Endothelial cell of umbilical vein (primary cell): ENCODE measurements at regions not wholly inside any gene's neighbourhood (a gene's known extent, or its start where the extent isn't known, plus 50 kb on each side); places are given as distances from the start of the nearest gene placed in this dataset.

Source experiments
- BruUV-seq: library from RNA; stranded (reverse); fragments of 400-500 nt; replicated peaks from 2 replicates; lab custom pipeline; 2021; lab: Mats Ljungman, UMichigan
- CTCF ChIA-PET: fragments of 300-600, 350-600 bp; sonication (Branson Sonifier 250); formaldehyde crosslinking; loops from one replicate; lab custom pipeline; 2021; ENCODE audit warnings: antibody characterized with exemption, inconsistent platforms; lab: Charles Lee
- POLR2A ChIA-PET: fragments of 300-600, 350-600 bp; sonication (Branson Sonifier 250); formaldehyde crosslinking; loops from one replicate; lab custom pipeline; 2021; ENCODE audit warnings: antibody characterized with exemption, inconsistent platforms; lab: Charles Lee
- DNase-seq: peaks from one replicate; pipeline ENCODE4 v3.0.0-alpha.2; 2011; ENCODE audit warnings: low read depth, low spot score
- FAIRE-seq: peaks from 2 replicates; lab custom pipeline; 2011; peaks lifted over from hg19 to GRCh38; lab: Jason Lieb, UNC
- H2AFZ ChIP-seq: 2 replicates; pipeline ENCODE4 v1.6.0; 2012; ENCODE audit warnings: low read depth, low read length, control low read depth, inconsistent platforms
- H3K27ac ChIP-seq: 2 replicates; pipeline ENCODE4 v1.5.1; 2011; ENCODE audit warnings: low read depth, mild to moderate bottlenecking, control low read depth, low read length, moderate library complexity; ENCODE audit not compliant: insufficient read depth
- H3K27me3 ChIP-seq, 2 experiments: 2 replicates each; pipeline versions ENCODE4 v1.6.0 to v1.6.1; 2011; ENCODE audit warnings: low read length in 2 of 2, mixed read lengths in 1 of 2; ENCODE audit not compliant: control insufficient read depth in 2 of 2, insufficient read depth in 2 of 2
- H3K36me3 ChIP-seq, 2 experiments: 2 replicates in 1 of 2; 3 replicates in 1 of 2; pipeline ENCODE4 v1.5.1; 2011; ENCODE audit warnings: low read length in 2 of 2, mild to moderate bottlenecking in 1 of 2, moderate library complexity in 1 of 2; ENCODE audit not compliant: control insufficient read depth in 2 of 2, insufficient read depth in 2 of 2; ENCODE audit errors: extremely low read depth in 1 of 2
- H3K4me1 ChIP-seq: 3 replicates; pipeline ENCODE4 v1.5.1; 2011; ENCODE audit warnings: mild to moderate bottlenecking, low read length; ENCODE audit not compliant: control insufficient read depth, insufficient read depth; ENCODE audit errors: extremely low read depth
- H3K4me2 ChIP-seq: 2 replicates; pipeline ENCODE4 v1.6.1; 2011; ENCODE audit warnings: low read length, control low read depth, mixed read lengths; ENCODE audit not compliant: insufficient read depth
- H3K4me3 ChIP-seq, 3 experiments: fragments of 200-600 bp in 1 of 3; sonication (generic), shearing (Covaris generic) in 1 of 3; replicated peaks in 1 of 3; 2 replicates each; pipeline ENCODE4 v1.5.1; 2011 to 2016; ENCODE audit warnings: control low read depth in 3 of 3, low read length in 3 of 3, mild to moderate bottlenecking in 2 of 3, inconsistent platforms in 1 of 3, low read depth in 1 of 3, moderate library complexity in 1 of 3; ENCODE audit not compliant: insufficient read depth in 1 of 3
- H3K79me2 ChIP-seq: 2 replicates; pipeline ENCODE4 v1.6.0; 2012; ENCODE audit warnings: low read length, inconsistent platforms; ENCODE audit not compliant: control insufficient read depth, insufficient read depth
- H3K9ac ChIP-seq: replicated peaks from 2 replicates; pipeline ENCODE3; 2011; ENCODE audit warnings: low read length, control low read depth; ENCODE audit not compliant: insufficient read depth; ENCODE audit errors: extremely low read depth
- H3K9me1 ChIP-seq: replicated peaks from 3 replicates; pipeline ENCODE4 v1.6.0; 2011; ENCODE audit warnings: mild to moderate bottlenecking, low read length; ENCODE audit not compliant: control insufficient read depth, insufficient read depth; ENCODE audit errors: extremely low read depth
- H3K9me3 ChIP-seq: replicated peaks from 2 replicates; pipeline ENCODE4 v1.5.1; 2012; ENCODE audit warnings: low read length, inconsistent platforms; ENCODE audit not compliant: control insufficient read depth, insufficient read depth
- H4K20me1 ChIP-seq: replicated peaks from 2 replicates; pipeline ENCODE3; 2011; ENCODE audit warnings: mild to moderate bottlenecking, low read length; ENCODE audit not compliant: control insufficient read depth, insufficient read depth; ENCODE audit errors: extremely low read depth
- EZH2 ChIP-seq: IDR thresholded peaks from 2 replicates; pipeline ENCODE4 v1.6.1; 2012; ENCODE audit warnings: borderline replicate concordance, low read depth, mild to moderate bottlenecking, moderate library complexity, low read length, inconsistent platforms; ENCODE audit not compliant: severe bottlenecking
- FOS ChIP-seq: IDR thresholded peaks from 2 replicates; pipeline ENCODE4 v1.6.1; 2011; ENCODE audit warnings: mild to moderate bottlenecking, low read length, moderate library complexity, borderline replicate concordance; ENCODE audit not compliant: insufficient read depth
- GATA2 ChIP-seq: IDR thresholded peaks from 2 replicates; pipeline ENCODE4 v1.7.0; 2011; ENCODE audit warnings: low read depth, mild to moderate bottlenecking, moderate library complexity, mixed read lengths, low read length; ENCODE audit not compliant: insufficient read length, insufficient read depth
- JUN ChIP-seq: IDR thresholded peaks from 2 replicates; pipeline ENCODE4 v1.6.1; 2011; ENCODE audit warnings: borderline replicate concordance, low read depth; ENCODE audit not compliant: insufficient read length, insufficient read depth
- POLR2AphosphoS5 ChIP-seq: IDR thresholded peaks from 2 replicates; pipeline ENCODE4 v1.6.1; 2012; ENCODE audit warnings: low read depth, mild to moderate bottlenecking, control low read depth, low read length, moderate library complexity; ENCODE audit not compliant: insufficient read depth
- dilution Hi-C: fragments of 300-500 bp; cut with MboI; formaldehyde crosslinking; loops from one replicate; pipeline ENCODE4 v1.15.0; 2019; ENCODE audit warnings: low sequenced_read_pairs; ENCODE audit not compliant: extremely low pct_ligation_motif_present
- intact Hi-C: fragments of 100-400 bp; cut with micrococcal nuclease; formaldehyde crosslinking; loops from one replicate; pipeline ENCODE4 v1.10.0; 2022
- TF ChIP-seq, protein P1 (sequence below): IDR thresholded peaks from 2 replicates; pipeline ENCODE4 v1.6.1; 2011; ENCODE audit not compliant: insufficient read depth, insufficient read length
- TF ChIP-seq, protein P2 (sequence below), 2 donors: IDR thresholded peaks; 1 replicate in 1 of 2; 2 replicates in 1 of 2; pipeline ENCODE4 v1.5.1; 2011; ENCODE audit warnings: low read length in 2 of 2, mild to moderate bottlenecking in 2 of 2, moderate library complexity in 2 of 2, control low read depth in 1 of 2, inconsistent platforms in 1 of 2, low read depth in 1 of 2; ENCODE audit not compliant: insufficient read depth in 1 of 2; ENCODE audit errors: extremely low read depth in 1 of 2

DNA sequence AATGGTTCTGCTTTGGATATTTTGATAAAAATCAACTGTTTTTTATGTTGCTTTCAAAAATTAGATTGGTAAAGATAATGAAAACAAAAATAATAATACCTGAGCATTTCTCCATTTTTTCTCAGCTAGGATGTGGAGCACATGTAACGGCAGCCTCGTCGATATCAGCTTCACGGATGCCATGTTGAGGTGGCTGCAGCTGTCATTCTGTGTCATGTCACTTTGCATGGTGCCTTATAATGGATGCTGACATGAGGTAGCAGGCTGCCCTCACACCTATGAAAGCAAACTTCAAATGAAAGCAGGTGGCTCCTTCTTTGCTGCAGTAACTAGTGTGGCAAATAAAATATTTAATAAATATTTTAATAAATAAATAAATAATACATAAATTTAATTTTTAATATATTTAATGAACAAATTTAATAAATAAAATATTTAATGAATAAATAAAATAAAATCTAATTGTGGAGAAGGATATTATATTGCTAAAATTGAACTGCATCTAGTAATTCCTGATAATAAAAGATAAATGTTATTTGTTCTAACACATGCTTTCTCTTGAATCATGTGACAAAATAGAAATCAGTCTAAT, 955.7 kb upstream of the SLC10A2 start:
- no peaks in the 10 kb centered on the region for H3K36me3 ChIP-seq
- H3K9me3 ChIP-seq = no peaks in the 10 kb centered on the region
- H3K27me3 ChIP-seq = no peaks in the 10 kb centered on the region
- DNase-seq (no peak), FAIRE-seq (no peak)
- no peak overlapping the region for H2AFZ ChIP-seq
- BruUV-seq = no TSS peak
- ChIA-PET POLR2A (no interaction called here), CTCF (no interaction called here)
- no peak overlapping the region for H3K9ac ChIP-seq
- TF ChIP-seq POLR2AphosphoS5 (no peak), GATA2 (no peak), FOS (no peak), JUN (no peak), EZH2 (no peak)
- TF ChIP-seq, protein P1, sequence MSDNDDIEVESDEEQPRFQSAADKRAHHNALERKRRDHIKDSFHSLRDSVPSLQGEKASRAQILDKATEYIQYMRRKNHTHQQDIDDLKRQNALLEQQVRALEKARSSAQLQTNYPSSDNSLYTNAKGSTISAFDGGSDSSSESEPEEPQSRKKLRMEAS = no peak
- TF ChIP-seq, protein P2, sequence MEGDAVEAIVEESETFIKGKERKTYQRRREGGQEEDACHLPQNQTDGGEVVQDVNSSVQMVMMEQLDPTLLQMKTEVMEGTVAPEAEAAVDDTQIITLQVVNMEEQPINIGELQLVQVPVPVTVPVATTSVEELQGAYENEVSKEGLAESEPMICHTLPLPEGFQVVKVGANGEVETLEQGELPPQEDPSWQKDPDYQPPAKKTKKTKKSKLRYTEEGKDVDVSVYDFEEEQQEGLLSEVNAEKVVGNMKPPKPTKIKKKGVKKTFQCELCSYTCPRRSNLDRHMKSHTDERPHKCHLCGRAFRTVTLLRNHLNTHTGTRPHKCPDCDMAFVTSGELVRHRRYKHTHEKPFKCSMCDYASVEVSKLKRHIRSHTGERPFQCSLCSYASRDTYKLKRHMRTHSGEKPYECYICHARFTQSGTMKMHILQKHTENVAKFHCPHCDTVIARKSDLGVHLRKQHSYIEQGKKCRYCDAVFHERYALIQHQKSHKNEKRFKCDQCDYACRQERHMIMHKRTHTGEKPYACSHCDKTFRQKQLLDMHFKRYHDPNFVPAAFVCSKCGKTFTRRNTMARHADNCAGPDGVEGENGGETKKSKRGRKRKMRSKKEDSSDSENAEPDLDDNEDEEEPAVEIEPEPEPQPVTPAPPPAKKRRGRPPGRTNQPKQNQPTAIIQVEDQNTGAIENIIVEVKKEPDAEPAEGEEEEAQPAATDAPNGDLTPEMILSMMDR (IDR thresholded peaks at IDR 0.05; ENCODE audit: extremely low read depth in 1 of 2, insufficient read depth in 1 of 2, low read depth in 1 of 2, low read length in 2 of 2) = no peak
- H3K79me2 ChIP-seq = no peaks in the 10 kb centered on the region
- intact Hi-C loops (no loop called here), dilution Hi-C loops (no loop called here)
- no peak overlapping the region for H3K4me2 ChIP-seq
- H3K4me1 ChIP-seq = peaks cover 14% of the 10 kb centered on the region
- H3K4me3 ChIP-seq = no peak overlapping the region
- H3K27ac ChIP-seq = no peak overlapping the region
- H3K9me1 ChIP-seq = no peaks in the 10 kb centered on the region
- H4K20me1 ChIP-seq = no peaks in the 10 kb centered on the region
